AG04450 (cell line): ENCODE measurements at regions not wholly inside any gene's neighbourhood (a gene's known extent, or its start where the extent isn't known, plus 50 kb on each side); places are given as distances from the start of the nearest gene placed in this dataset.

ENCODE experiments used
- CTCF ChIA-PET: fragments of 300-600, 350-600 bp; formaldehyde crosslinking; extraction: SDS; loops from one replicate; lab custom pipeline; 2022; ENCODE audit warnings: antibody characterized with exemption, inconsistent platforms; lab: Charles Lee
- POLR2A ChIA-PET: fragments of 350-600 bp; formaldehyde crosslinking; extraction: SDS; loops from one replicate; lab custom pipeline; 2021; ENCODE audit warnings: antibody characterized with exemption, inconsistent platforms; lab: Yijun Ruan, JAX
- DNase-seq: peaks from one replicate; pipeline ENCODE4 v3.0.0-alpha.2; 2011; ENCODE audit warnings: low read depth, low spot score
- H3K27ac ChIP-seq: one replicate; pipeline ENCODE4 v1.5.1; 2012; ENCODE audit warnings: low read depth, low read length, control low read depth
- H3K27me3 ChIP-seq: one replicate; pipeline ENCODE4 v1.6.0; 2012; ENCODE audit warnings: low read length; ENCODE audit not compliant: control insufficient read depth, insufficient read depth
- H3K4me3 ChIP-seq: 2 replicates; pipeline ENCODE4 v1.5.1; 2011; ENCODE audit warnings: mild to moderate bottlenecking, low read depth, low read length, control low read depth
- H3K9me3 ChIP-seq: 2 replicates; pipeline ENCODE4 v1.5.1; 2012; ENCODE audit warnings: low read length; ENCODE audit not compliant: control insufficient read depth, insufficient read depth
- CTCF ChIP-seq: IDR thresholded peaks from 2 replicates; pipeline ENCODE4 v1.5.1; 2011; ENCODE audit warnings: low read depth, low read length, control low read depth, inconsistent platforms

GRCh38 chr1:222923506-222923905 lies 108.7 kb downstream of the DISP1 start:
- no peak overlapping the region for H3K4me3 ChIP-seq
- H3K27me3 ChIP-seq = no peaks in the 10 kb centered on the region
- POLR2A ChIA-PET = no interaction called here
- TF ChIP-seq CTCF = no peak
- no peak for DNase-seq
- CTCF ChIA-PET = no interaction called here
- peaks cover 4% of the 10 kb centered on the region; the same call in 1 of the 2 replicates for H3K9me3 ChIP-seq
- H3K27ac ChIP-seq = no peak overlapping the region

DNA sequence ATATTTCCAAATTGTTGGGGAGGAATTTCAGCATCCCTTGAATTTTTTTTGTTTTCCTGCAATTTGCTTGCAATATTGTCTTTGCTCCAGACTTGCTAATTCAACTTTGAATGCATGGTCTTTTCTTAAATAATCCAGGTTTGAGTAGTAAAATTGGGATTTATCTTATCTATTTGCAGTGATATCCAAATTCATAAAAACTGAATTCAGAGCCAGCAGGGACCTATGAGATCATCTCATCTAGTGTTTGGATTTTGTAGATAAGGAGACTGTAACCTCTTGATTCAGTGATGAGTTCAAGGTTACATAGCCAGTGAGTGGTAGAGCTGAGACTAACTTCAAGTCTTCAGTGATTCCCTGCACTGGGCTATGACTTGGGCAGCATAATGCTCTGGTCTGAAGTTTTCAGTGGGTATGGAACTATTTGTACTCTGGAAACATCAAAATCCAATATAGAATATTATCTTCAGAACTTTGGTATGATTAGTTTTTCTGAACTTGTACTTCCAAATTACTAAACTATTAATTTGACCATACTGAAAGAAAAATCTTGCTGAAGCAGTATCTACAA lies 109.4 kb downstream of the DISP1 start:
- no peak for TF ChIP-seq CTCF

DNA sequence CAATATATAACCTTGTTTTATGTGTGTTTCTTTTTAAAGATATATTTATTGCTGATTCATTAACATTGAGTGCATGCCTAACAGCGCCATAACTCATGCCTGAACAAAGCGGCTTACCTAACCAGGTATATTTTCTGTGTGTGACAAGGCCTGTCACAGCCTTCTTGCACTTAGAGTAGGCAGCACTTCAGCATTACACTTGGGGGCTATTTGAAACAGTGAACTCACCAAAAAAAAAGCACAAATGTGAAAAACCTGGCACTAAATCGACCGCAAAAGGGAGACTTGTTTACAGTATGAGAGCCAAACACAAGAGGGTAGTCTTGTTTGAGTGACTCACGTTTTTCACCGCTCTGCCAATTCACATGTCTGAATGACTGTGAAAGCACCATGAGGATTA lies 111.7 kb downstream of the DISP1 start:
- POLR2A ChIA-PET = no interaction called here
- no peak overlapping the region for H3K4me3 ChIP-seq
- H3K27ac ChIP-seq = no peak overlapping the region
- H3K9me3 ChIP-seq = no peaks in the 10 kb centered on the region
- peak; percentile 45 for DNase-seq
- CTCF ChIA-PET = no interaction called here
- H3K27me3 ChIP-seq = no peaks in the 10 kb centered on the region
- no peak for TF ChIP-seq CTCF

More for the DNA sequence above, 109.4 kb downstream of the DISP1 start:
- no peak overlapping the region for H3K4me3 ChIP-seq
- H3K9me3 ChIP-seq = no peaks in the 10 kb centered on the region
- no peak for DNase-seq
- ChIA-PET CTCF (no interaction called here), POLR2A (no interaction called here)
- no peak overlapping the region for H3K27ac ChIP-seq
- no peaks in the 10 kb centered on the region for H3K27me3 ChIP-seq

DNA sequence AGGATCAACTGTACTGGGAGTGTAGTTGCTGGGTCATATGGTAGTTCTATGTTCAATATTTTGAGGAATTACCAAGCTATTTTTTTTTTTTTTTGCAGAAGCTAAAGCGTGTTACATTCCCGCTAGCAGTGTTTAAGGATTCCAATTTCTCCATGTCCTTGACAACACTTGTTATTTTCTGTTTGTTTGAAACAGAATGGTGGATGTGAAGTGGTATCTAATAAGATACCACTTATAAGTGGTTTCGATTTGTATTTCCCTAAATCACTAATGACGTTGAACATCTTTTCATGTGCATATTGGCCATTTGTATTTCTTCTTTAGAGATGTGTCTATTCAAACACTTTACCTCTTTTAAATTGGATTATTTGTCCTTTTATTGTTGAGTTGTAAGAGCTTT lies 112.2 kb downstream of the DISP1 start:
- no peaks in the 10 kb centered on the region for H3K27me3 ChIP-seq
- no peak overlapping the region for H3K4me3 ChIP-seq
- H3K27ac ChIP-seq = no peak overlapping the region
- no peak for DNase-seq
- CTCF ChIA-PET = no interaction called here
- H3K9me3 ChIP-seq = no peaks in the 10 kb centered on the region
- TF ChIP-seq CTCF = no peak
- POLR2A ChIA-PET = no interaction called here

GRCh38 chr1:222928212-222928611 lies 113.4 kb downstream of the DISP1 start:
- no peak for DNase-seq
- ChIA-PET CTCF (no interaction called here), POLR2A (no interaction called here)
- Histone ChIP-seq H3K9me3 (no peaks in the 10 kb centered on the region), H3K4me3 (no peak overlapping the region), H3K27ac (no peak overlapping the region), H3K27me3 (no peaks in the 10 kb centered on the region)
- TF ChIP-seq CTCF = no peak
